Fibroblast of lung (primary cell): ENCODE measurements at regions not wholly inside any gene's neighbourhood (a gene's known extent, or its start where the extent isn't known, plus 50 kb on each side); places are given as distances from the start of the nearest gene placed in this dataset.

Experiments used
- EZH2 ChIP-seq: IDR thresholded peaks from 2 replicates; pipeline ENCODE4 v1.5.1; 2012; ENCODE audit warnings: low read length, control low read depth, mild to moderate bottlenecking; ENCODE audit errors: missing control alignments
- TF ChIP-seq, protein P1 (sequence below), 2 donors: IDR thresholded peaks in 1 of 2; conservative IDR thresholded peaks in 1 of 2; 1 replicate in 1 of 2; 2 replicates in 1 of 2; pipeline ENCODE4 v1.5.1; 2011 to 2012; ENCODE audit warnings: low read length in 2 of 2, control low read depth in 1 of 2, inconsistent platforms in 1 of 2, low read depth in 1 of 2, mild to moderate bottlenecking in 1 of 2

DNA sequence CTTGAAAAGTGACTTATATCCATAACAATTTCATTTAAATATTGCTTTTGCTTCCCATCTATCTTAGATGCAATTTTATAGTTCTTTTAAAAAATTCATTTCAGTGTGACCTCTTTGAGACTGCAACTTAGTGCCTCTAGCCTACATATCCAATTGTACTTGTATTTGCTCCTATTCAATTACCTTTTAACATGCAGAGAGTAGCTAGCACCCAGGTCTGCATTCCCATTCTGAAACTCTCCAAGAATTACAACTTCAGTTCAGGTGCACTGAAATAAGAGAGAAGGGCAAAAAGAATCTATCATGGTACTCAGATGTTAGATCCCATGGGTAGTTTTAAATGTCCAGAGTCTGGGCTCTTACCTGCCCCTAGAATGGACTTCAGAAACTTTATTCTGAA is 765.4 kb upstream of the SLC35B3 start:
- TF ChIP-seq, protein P1, sequence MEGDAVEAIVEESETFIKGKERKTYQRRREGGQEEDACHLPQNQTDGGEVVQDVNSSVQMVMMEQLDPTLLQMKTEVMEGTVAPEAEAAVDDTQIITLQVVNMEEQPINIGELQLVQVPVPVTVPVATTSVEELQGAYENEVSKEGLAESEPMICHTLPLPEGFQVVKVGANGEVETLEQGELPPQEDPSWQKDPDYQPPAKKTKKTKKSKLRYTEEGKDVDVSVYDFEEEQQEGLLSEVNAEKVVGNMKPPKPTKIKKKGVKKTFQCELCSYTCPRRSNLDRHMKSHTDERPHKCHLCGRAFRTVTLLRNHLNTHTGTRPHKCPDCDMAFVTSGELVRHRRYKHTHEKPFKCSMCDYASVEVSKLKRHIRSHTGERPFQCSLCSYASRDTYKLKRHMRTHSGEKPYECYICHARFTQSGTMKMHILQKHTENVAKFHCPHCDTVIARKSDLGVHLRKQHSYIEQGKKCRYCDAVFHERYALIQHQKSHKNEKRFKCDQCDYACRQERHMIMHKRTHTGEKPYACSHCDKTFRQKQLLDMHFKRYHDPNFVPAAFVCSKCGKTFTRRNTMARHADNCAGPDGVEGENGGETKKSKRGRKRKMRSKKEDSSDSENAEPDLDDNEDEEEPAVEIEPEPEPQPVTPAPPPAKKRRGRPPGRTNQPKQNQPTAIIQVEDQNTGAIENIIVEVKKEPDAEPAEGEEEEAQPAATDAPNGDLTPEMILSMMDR (conservative IDR thresholded peaks at IDR 0.05 in 1 of 2, IDR thresholded peaks at IDR 0.05 in 1 of 2; ENCODE audit: low read depth in 1 of 2, low read length in 2 of 2) = no peak
- no peak for TF ChIP-seq EZH2
